Keratinocyte (primary cell): ENCODE measurements at regions not wholly inside any gene's neighbourhood (a gene's known extent, or its start where the extent isn't known, plus 50 kb on each side); places are given as distances from the start of the nearest gene placed in this dataset.

Source experiments
- DNase-seq: peaks from one replicate; pipeline ENCODE4 v3.0.0-alpha.2; 2011; ENCODE audit warnings: low read depth, missing footprints, low spot score
- FAIRE-seq: peaks from 2 replicates; lab custom pipeline; 2011; peaks lifted over from hg19 to GRCh38; lab: Jason Lieb, UNC
- H2AFZ ChIP-seq: 2 replicates; pipeline ENCODE4 v1.6.0; 2012; ENCODE audit warnings: low read length, control low read depth, inconsistent platforms; ENCODE audit not compliant: control insufficient read depth
- H3K27ac ChIP-seq: 2 replicates; pipeline ENCODE4 v1.5.1; 2011; ENCODE audit warnings: low read length; ENCODE audit not compliant: control insufficient read depth, insufficient read depth
- H3K27me3 ChIP-seq: 3 replicates; pipeline ENCODE4 v1.6.0; 2011; ENCODE audit warnings: low read length; ENCODE audit not compliant: control insufficient read depth, insufficient read depth; ENCODE audit errors: extremely low read depth
- H3K36me3 ChIP-seq, 2 experiments: 2 replicates in 1 of 2; 3 replicates in 1 of 2; pipeline ENCODE4 v1.5.1; 2011; ENCODE audit warnings: low read length in 2 of 2, mild to moderate bottlenecking in 1 of 2; ENCODE audit not compliant: control insufficient read depth in 2 of 2, insufficient read depth in 2 of 2; ENCODE audit errors: extremely low read depth in 1 of 2
- H3K4me1 ChIP-seq: 3 replicates; pipeline ENCODE4 v1.5.1; 2011; ENCODE audit warnings: low read length; ENCODE audit not compliant: control insufficient read depth, insufficient read depth; ENCODE audit errors: extremely low read depth
- H3K4me2 ChIP-seq: 3 replicates; pipeline ENCODE4 v1.6.0; 2011; ENCODE audit warnings: low read depth, low read length; ENCODE audit not compliant: control insufficient read depth, insufficient read depth; ENCODE audit errors: extremely low read depth
- H3K4me3 ChIP-seq, 3 experiments: fragments of 200-600 bp in 1 of 3; sonication (generic) in 1 of 3; 2 replicates in 2 of 3; 3 replicates in 1 of 3; pipeline ENCODE4 v1.5.1; 2011 to 2016; ENCODE audit warnings: low read length in 3 of 3, mild to moderate bottlenecking in 3 of 3, control low read depth in 2 of 3, inconsistent platforms in 1 of 3, low read depth in 1 of 3, mixed read lengths in 1 of 3, mixed run types in 1 of 3, moderate library complexity in 1 of 3; ENCODE audit not compliant: control insufficient read depth in 2 of 3, insufficient read depth in 2 of 3; ENCODE audit errors: extremely low read depth in 1 of 3
- H3K79me2 ChIP-seq: 2 replicates; pipeline ENCODE4 v1.6.0; 2012; ENCODE audit warnings: low read length; ENCODE audit not compliant: control insufficient read depth, insufficient read depth
- H3K9ac ChIP-seq: 3 replicates; pipeline ENCODE4 v1.6.0; 2011; ENCODE audit warnings: low read length; ENCODE audit not compliant: control insufficient read depth, insufficient read depth; ENCODE audit errors: extremely low read depth
- H3K9me1 ChIP-seq: 3 replicates; pipeline ENCODE4 v1.6.0; 2011; ENCODE audit warnings: low read length; ENCODE audit not compliant: control insufficient read depth, insufficient read depth; ENCODE audit errors: extremely low read depth
- H3K9me3 ChIP-seq: 2 replicates; pipeline ENCODE4 v1.5.1; 2012; ENCODE audit warnings: low read depth, low read length; ENCODE audit not compliant: control insufficient read depth
- H4K20me1 ChIP-seq: 3 replicates; pipeline ENCODE4 v1.6.0; 2011; ENCODE audit warnings: low read length; ENCODE audit not compliant: control insufficient read depth, insufficient read depth; ENCODE audit errors: extremely low read depth
- CTCF ChIP-seq, 3 experiments: IDR thresholded peaks in 1 of 3; conservative IDR thresholded peaks in 1 of 3; optimal IDR thresholded peaks in 1 of 3; 2 replicates in 2 of 3; 3 replicates in 1 of 3; pipeline versions ENCODE3 to v1.5.1; 2011; ENCODE audit warnings: low read length in 3 of 3, mild to moderate bottlenecking in 3 of 3, moderate library complexity in 2 of 3, control low read depth in 1 of 3, inconsistent platforms in 1 of 3; ENCODE audit not compliant: insufficient read depth in 2 of 3; ENCODE audit errors: extremely low read depth in 1 of 3
- EZH2 ChIP-seq: IDR thresholded peaks from one replicate; pipeline ENCODE4 v1.6.1; 2012; ENCODE audit warnings: inconsistent platforms, mild to moderate bottlenecking, low read length, moderate library complexity
- dilution Hi-C: fragments of 300-500 bp; cut with MboI; formaldehyde crosslinking; loops from one replicate; pipeline ENCODE4 v1.7.0; 2020; ENCODE audit warnings: low sequenced_read_pairs; ENCODE audit not compliant: extremely low pct_ligation_motif_present

GRCh38 chr17:69715656-69716055 lies 301.2 kb downstream of the MAP2K6 start:
- H3K4me1 ChIP-seq: no peaks in the 10 kb centered on the region
- no peak for FAIRE-seq
- no peaks in the 10 kb centered on the region for H3K36me3 ChIP-seq
- no peak overlapping the region for H3K4me3 ChIP-seq
- TF ChIP-seq CTCF (optimal IDR thresholded peaks at IDR 0.05 in 1 of 3, IDR thresholded peaks at IDR 0.05 in 1 of 3, conservative IDR thresholded peaks at IDR 0.05 in 1 of 3; ENCODE audit: extremely low read depth in 1 of 3, insufficient read depth in 2 of 3, low read length in 3 of 3): no peak
- no peak for TF ChIP-seq EZH2
- no peaks in the 10 kb centered on the region for H4K20me1 ChIP-seq
- no peak overlapping the region for H2AFZ ChIP-seq
- no peak overlapping the region for H3K4me2 ChIP-seq
- H3K9me3 ChIP-seq: no peaks in the 10 kb centered on the region
- H3K9ac ChIP-seq: no peak overlapping the region
- dilution Hi-C loops: no loop called here
- no peak overlapping the region for H3K27ac ChIP-seq
- no peak for DNase-seq
- H3K79me2 ChIP-seq: no peaks in the 10 kb centered on the region
- H3K9me1 ChIP-seq: no peaks in the 10 kb centered on the region
- no peaks in the 10 kb centered on the region for H3K27me3 ChIP-seq

- Histone ChIP-seq H2AFZ (no peak overlapping the region), H3K9me3 (no peaks in the 10 kb centered on the region), H3K4me2 (no peak overlapping the region), H3K27ac (no peak overlapping the region), H3K79me2 (no peaks in the 10 kb centered on the region), H3K4me1 (no peaks in the 10 kb centered on the region), H3K9ac (no peak overlapping the region), H3K27me3 (no peaks in the 10 kb centered on the region), H3K36me3 (no peaks in the 10 kb centered on the region), H3K4me3 (no peak overlapping the region), H3K9me1 (no peaks in the 10 kb centered on the region), H4K20me1 (no peaks in the 10 kb centered on the region)
- dilution Hi-C loops: no loop called here
- FAIRE-seq (no peak), DNase-seq (no peak)
- no peak for TF ChIP-seq CTCF (optimal IDR thresholded peaks at IDR 0.05 in 1 of 3, IDR thresholded peaks at IDR 0.05 in 1 of 3, conservative IDR thresholded peaks at IDR 0.05 in 1 of 3; ENCODE audit: extremely low read depth in 1 of 3, insufficient read depth in 2 of 3, low read length in 3 of 3)
- no peak for TF ChIP-seq EZH2
Measured at GRCh38 chr17:69716556-69716955, 302.1 kb downstream of the MAP2K6 start.
